HEK293 (cell line): ENCODE measurements at regions not wholly inside any gene's neighbourhood (a gene's known extent, or its start where the extent isn't known, plus 50 kb on each side); places are given as distances from the start of the nearest gene placed in this dataset.

ENCODE experiments used
- CTCF ChIA-PET: fragments of 350-600 bp; formaldehyde crosslinking; extraction: SDS; loops from one replicate; lab custom pipeline; 2021; ENCODE audit warnings: antibody characterized with exemption; lab: Yijun Ruan, JAX
- POLR2A ChIA-PET: fragments of 300-600 bp; formaldehyde crosslinking; extraction: SDS; loops from one replicate; lab custom pipeline; 2020; ENCODE audit warnings: antibody characterized with exemption, inconsistent platforms; lab: Yijun Ruan, JAX
- H3K27ac ChIP-seq: fragments of 200-500 bp; sonication (Bioruptor generic); 2 replicates; pipeline ENCODE4 v1.5.1; 2014; ENCODE audit warnings: low read depth, low read length, control low read depth, inconsistent platforms; ENCODE audit errors: extremely low read depth
- H3K36me3 ChIP-seq, 2 experiments: fragments of 200-500 bp in 1 of 2; sonication (Bioruptor generic) in 1 of 2; 1 replicate in 1 of 2; 2 replicates in 1 of 2; pipeline ENCODE4 v1.5.1; 2014 to 2017; ENCODE audit warnings: inconsistent platforms in 2 of 2, low read length in 2 of 2; ENCODE audit not compliant: control insufficient read depth in 2 of 2, insufficient read depth in 1 of 2
- H3K4me1 ChIP-seq: fragments of 200-500 bp; sonication (Bioruptor generic); 2 replicates; pipeline ENCODE4 v1.5.1; 2014; ENCODE audit warnings: mild to moderate bottlenecking, low read length, inconsistent platforms; ENCODE audit not compliant: control insufficient read depth, insufficient read depth
- H3K4me3 ChIP-seq: 2 replicates; pipeline ENCODE4 v1.5.1; 2011; ENCODE audit warnings: low read depth, mild to moderate bottlenecking, control low read depth, low read length, moderate library complexity
- H3K9me3 ChIP-seq: fragments of 200-500 bp; sonication (Bioruptor generic); 2 replicates; pipeline ENCODE4 v1.5.1; 2014; ENCODE audit warnings: low read depth, low read length, inconsistent platforms; ENCODE audit not compliant: control insufficient read depth, insufficient read depth
- PRDM2 ChIP-seq: fragments of 450-650 bp; formaldehyde crosslinking; IDR thresholded peaks from 2 replicates; pipeline ENCODE4 v1.5.1; 2016; ENCODE audit warnings: missing biosample characterization, missing genetic modification characterization, borderline replicate concordance
- SCRT1 ChIP-seq: fragments of 450-650 bp; formaldehyde crosslinking; IDR thresholded peaks from 2 replicates; pipeline ENCODE4 v1.5.1; 2016; ENCODE audit warnings: missing biosample characterization, missing genetic modification characterization, borderline replicate concordance
- ZFP69B ChIP-seq: fragments of 450-650 bp; formaldehyde crosslinking; IDR thresholded peaks from 2 replicates; pipeline ENCODE4 v1.5.1; 2016; ENCODE audit warnings: missing biosample characterization, missing genetic modification characterization
- ZNF146 ChIP-seq: fragments of 450-650 bp; formaldehyde crosslinking; IDR thresholded peaks from 2 replicates; pipeline ENCODE4 v1.5.1; 2016; ENCODE audit warnings: missing biosample characterization, missing genetic modification characterization
- ZNF155 ChIP-seq: fragments of 450-650 bp; formaldehyde crosslinking; IDR thresholded peaks from 2 replicates; pipeline ENCODE4 v1.5.1; 2016; ENCODE audit warnings: missing biosample characterization, missing genetic modification characterization
- ZNF311 ChIP-seq: fragments of 450-650 bp; formaldehyde crosslinking; IDR thresholded peaks from 2 replicates; pipeline ENCODE4 v1.5.1; 2017; ENCODE audit warnings: missing biosample characterization, missing genetic modification characterization, borderline replicate concordance
- ZNF324 ChIP-seq: fragments of 450-650 bp; formaldehyde crosslinking; IDR thresholded peaks from 2 replicates; pipeline ENCODE4 v1.5.1; 2016; ENCODE audit warnings: missing biosample characterization, missing genetic modification characterization
- ZNF398 ChIP-seq: fragments of 450-650 bp; formaldehyde crosslinking; IDR thresholded peaks from 2 replicates; pipeline ENCODE4 v1.5.1; 2017; ENCODE audit warnings: missing biosample characterization, missing genetic modification characterization
- ZNF600 ChIP-seq: fragments of 450-650 bp; formaldehyde crosslinking; IDR thresholded peaks from 2 replicates; pipeline ENCODE4 v1.5.1; 2016; ENCODE audit warnings: missing biosample characterization, missing genetic modification characterization
- ZNF624 ChIP-seq: fragments of 450-650 bp; formaldehyde crosslinking; IDR thresholded peaks from 2 replicates; pipeline ENCODE4 v1.5.1; 2017; ENCODE audit warnings: missing biosample characterization, missing genetic modification characterization
- ZNF701 ChIP-seq: fragments of 450-650 bp; formaldehyde crosslinking; IDR thresholded peaks from 2 replicates; pipeline ENCODE4 v1.5.1; 2016; ENCODE audit warnings: missing biosample characterization, missing genetic modification characterization
- ZNF747 ChIP-seq: fragments of 450-650 bp; formaldehyde crosslinking; IDR thresholded peaks from 2 replicates; pipeline ENCODE4 v1.5.1; 2016; ENCODE audit warnings: missing biosample characterization, missing genetic modification characterization
- ZSCAN18 ChIP-seq: fragments of 450-650 bp; formaldehyde crosslinking; IDR thresholded peaks from 2 replicates; pipeline ENCODE4 v1.5.1; 2016; ENCODE audit warnings: missing biosample characterization, missing genetic modification characterization
- TF ChIP-seq, protein P1 (sequence below): fragments of 450-650 bp; formaldehyde crosslinking; IDR thresholded peaks from 2 replicates; pipeline ENCODE4 v1.5.1; 2016; ENCODE audit warnings: missing biosample characterization, missing genetic modification characterization, low read depth

DNA sequence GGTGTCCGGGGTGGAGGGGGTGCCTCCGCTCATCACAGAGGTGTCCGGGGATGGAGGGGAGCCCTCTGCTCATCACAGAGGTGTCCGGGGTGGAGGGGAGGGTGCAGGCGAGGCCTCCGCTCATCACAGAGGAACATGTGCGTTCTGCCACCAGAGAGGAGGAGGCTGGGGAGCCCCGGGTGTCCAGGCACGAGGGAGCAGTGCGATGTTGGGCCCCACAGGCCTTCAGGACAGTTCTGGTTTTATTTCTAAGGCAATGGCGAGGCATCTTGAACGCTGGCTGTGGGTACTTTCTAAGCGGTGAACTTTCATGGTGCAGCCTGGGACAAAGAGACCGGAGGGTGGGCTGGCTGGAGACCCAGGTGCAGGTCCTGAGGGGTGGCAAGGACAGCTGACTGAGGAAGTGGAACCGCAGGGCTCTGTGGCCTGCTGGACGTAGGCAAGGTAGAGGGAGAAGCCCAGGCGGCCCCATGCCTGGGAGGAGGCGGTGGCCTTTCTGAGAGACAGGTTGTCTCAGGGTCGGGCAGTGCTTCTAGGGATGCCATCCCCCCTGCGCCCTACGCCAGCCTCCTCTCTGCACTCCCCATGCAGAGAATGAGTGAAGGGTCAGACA lies 196.6 kb upstream of the SALL3 start:
- ChIA-PET CTCF (interaction anchor here (0.6 kb wide), 1 partner anchor 207 kb away, joined by 3 read pairs; no protein-coding TSS in a partner anchor), POLR2A (no interaction called here)
- TF ChIP-seq PRDM2 (tag by site-specific recombination), result no peak
- TF ChIP-seq ZNF747, result no peak
- TF ChIP-seq ZSCAN18 (tag by site-specific recombination), result no peak
- no peak for TF ChIP-seq ZNF600 (tag by site-specific recombination)
- no peak for TF ChIP-seq ZNF701 (tag by site-specific recombination)
- TF ChIP-seq ZNF324, result no peak
- TF ChIP-seq ZNF155 (tag by site-specific recombination), result no peak
- TF ChIP-seq SCRT1 (tag by site-specific recombination), result no peak
- TF ChIP-seq ZNF146 (tag by site-specific recombination), result no peak
- no peak for TF ChIP-seq ZNF624 (tag by site-specific recombination)
- no peak for TF ChIP-seq ZNF398
- TF ChIP-seq, protein P1, sequence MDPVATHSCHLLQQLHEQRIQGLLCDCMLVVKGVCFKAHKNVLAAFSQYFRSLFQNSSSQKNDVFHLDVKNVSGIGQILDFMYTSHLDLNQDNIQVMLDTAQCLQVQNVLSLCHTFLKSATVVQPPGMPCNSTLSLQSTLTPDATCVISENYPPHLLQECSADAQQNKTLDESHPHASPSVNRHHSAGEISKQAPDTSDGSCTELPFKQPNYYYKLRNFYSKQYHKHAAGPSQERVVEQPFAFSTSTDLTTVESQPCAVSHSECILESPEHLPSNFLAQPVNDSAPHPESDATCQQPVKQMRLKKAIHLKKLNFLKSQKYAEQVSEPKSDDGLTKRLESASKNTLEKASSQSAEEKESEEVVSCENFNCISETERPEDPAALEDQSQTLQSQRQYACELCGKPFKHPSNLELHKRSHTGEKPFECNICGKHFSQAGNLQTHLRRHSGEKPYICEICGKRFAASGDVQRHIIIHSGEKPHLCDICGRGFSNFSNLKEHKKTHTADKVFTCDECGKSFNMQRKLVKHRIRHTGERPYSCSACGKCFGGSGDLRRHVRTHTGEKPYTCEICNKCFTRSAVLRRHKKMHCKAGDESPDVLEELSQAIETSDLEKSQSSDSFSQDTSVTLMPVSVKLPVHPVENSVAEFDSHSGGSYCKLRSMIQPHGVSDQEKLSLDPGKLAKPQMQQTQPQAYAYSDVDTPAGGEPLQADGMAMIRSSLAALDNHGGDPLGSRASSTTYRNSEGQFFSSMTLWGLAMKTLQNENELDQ (tag by site-specific recombination), result no peak
- no peak for TF ChIP-seq ZNF311 (tag by site-specific recombination)
- TF ChIP-seq ZFP69B, result no peak
- Histone ChIP-seq H3K27ac (no peak overlapping the region), H3K36me3 (no peaks in the 10 kb centered on the region), H3K9me3 (no peaks in the 10 kb centered on the region), H3K4me1 (no peaks in the 10 kb centered on the region), H3K4me3 (no peak overlapping the region)
